ENCODE measurements at regions not wholly inside any gene's neighbourhood (a gene's known extent, or its start where the extent isn't known, plus 50 kb on each side); places are given as distances from the start of the nearest gene placed in this dataset.

GRCh38 chr3:31248563-31248992 lies 284.1 kb upstream of the STT3B start:
- TF ChIP-seq CTCF (IDR thresholded peaks at IDR 0.05): no peak
- TF ChIP-seq POLR2A (IDR thresholded peaks at IDR 0.05): no peak
- Histone ChIP-seq H3K27ac (no peak overlapping the region), H3K4me1 (peaks cover 0 to 17% (median 0%) of the 10 kb centered on the region in 3 donors), H3K4me3 (no peak overlapping the region), H3K36me3 (no peaks in the 10 kb centered on the region), H3K27me3 (no peaks in the 10 kb centered on the region), H3K9me3 (no peaks in the 10 kb centered on the region)
- intact Hi-C loops (cut with DNase I): no loop called here
- DNase-seq: no peak
- WGBS, 2 donors: 66 to 75% methylated on average over 5 of the region's 6 CpGs

GRCh38 chr3:31249545-31249944 lies 283.2 kb upstream of the STT3B start:
- H3K4me3 ChIP-seq: no peak overlapping the region
- no peak overlapping the region for H3K27ac ChIP-seq
- no peaks in the 10 kb centered on the region for H3K36me3 ChIP-seq
- peaks cover 0 to 19% (median 0%) of the 10 kb centered on the region in 3 donors for H3K4me1 ChIP-seq
- H3K27me3 ChIP-seq: no peaks in the 10 kb centered on the region
- intact Hi-C loops (cut with DNase I): no loop called here
- TF ChIP-seq POLR2A (IDR thresholded peaks at IDR 0.05) (no peak), CTCF (IDR thresholded peaks at IDR 0.05) (no peak)
- no peaks in the 10 kb centered on the region for H3K9me3 ChIP-seq
- no peak for DNase-seq

- H3K4me1 ChIP-seq: peaks cover 0 to 26% (median 2%) of the 10 kb centered on the region in 3 donors
- no peaks in the 10 kb centered on the region for H3K36me3 ChIP-seq
- no peak for TF ChIP-seq CTCF (IDR thresholded peaks at IDR 0.05)
- TF ChIP-seq POLR2A (IDR thresholded peaks at IDR 0.05): no peak
- 65 to 91% methylated on average over 1 of the region's 1 CpG for WGBS, 2 donors
- no peak overlapping the region for H3K4me3 ChIP-seq
- H3K9me3 ChIP-seq: no peaks in the 10 kb centered on the region
- no peaks in the 10 kb centered on the region for H3K27me3 ChIP-seq
- intact Hi-C loops (cut with DNase I): no loop called here
- DNase-seq: no peak
- H3K27ac ChIP-seq: no peak overlapping the region
These were observed 282.5 kb upstream of the STT3B start for GRCh38 chr3:31250116-31250777.

GRCh38 chr3:31251083-31251482 lies 281.6 kb upstream of the STT3B start:
- intact Hi-C loops (cut with DNase I): no loop called here
- no peak for DNase-seq
- Histone ChIP-seq H3K36me3 (no peaks in the 10 kb centered on the region), H3K9me3 (no peaks in the 10 kb centered on the region), H3K27ac (no peak overlapping the region), H3K4me3 (no peak overlapping the region), H3K27me3 (no peaks in the 10 kb centered on the region), H3K4me1 (peaks cover 0 to 30% (median 6%) of the 10 kb centered on the region in 3 donors)
- 85 to 91% methylated on average over 3 of the region's 3 CpGs for WGBS, 2 donors
- no peak for TF ChIP-seq CTCF (IDR thresholded peaks at IDR 0.05)
- no peak for TF ChIP-seq POLR2A (IDR thresholded peaks at IDR 0.05)

DNA sequence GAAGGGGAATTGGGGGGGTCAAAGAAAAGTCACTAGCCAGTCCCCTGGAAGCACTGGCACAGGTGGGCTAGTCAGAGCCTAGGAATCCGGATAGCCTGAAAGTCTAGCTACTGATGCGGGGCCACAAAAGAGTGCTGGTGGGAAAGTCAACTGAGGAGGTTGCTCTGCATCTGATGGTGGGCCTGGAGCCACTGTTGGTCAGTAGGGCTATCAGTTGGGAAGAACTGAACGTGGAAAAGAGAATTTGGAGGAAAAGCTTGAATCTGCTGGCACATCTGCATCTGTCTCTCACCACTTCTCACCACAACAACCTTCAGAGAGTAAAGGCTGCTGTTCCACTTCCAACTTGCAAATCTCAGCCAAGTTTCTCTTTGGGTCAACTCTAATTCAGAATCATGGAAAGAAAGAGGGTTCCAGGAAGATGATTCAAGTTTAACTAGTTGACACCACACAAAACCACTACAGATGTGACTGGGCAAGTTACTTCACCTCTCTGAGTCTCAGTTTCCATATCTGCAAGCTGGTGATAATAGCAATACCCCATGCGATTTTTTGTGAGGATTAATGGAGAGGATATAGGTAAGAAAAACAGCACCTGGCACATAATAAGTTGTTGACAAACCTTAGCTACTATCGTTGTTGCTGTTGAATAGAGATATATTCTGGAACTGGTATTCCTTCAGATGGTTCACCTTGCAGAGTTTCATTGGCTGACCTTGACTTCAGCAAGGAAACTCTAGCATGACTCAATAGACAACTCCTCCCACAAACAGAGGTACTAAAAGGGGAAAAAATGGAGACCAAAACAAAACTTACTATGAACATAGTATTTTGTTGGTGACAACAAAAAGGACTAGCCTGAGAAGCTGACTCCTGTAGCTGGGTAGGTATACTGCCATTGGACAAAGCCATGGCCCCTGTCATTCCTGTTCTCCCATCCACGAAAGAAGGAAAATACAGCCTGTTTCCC lies 280.2 kb upstream of the STT3B start:
- H3K4me3 ChIP-seq: no peak overlapping the region
- DNase-seq: no peak
- H3K36me3 ChIP-seq: no peaks in the 10 kb centered on the region
- no peaks in the 10 kb centered on the region for H3K27me3 ChIP-seq
- no peak overlapping the region for H3K27ac ChIP-seq
- WGBS, 2 donors: 64 to 68% methylated on average over 6 of the region's 6 CpGs
- intact Hi-C loops (cut with DNase I): no loop called here
- H3K4me1 ChIP-seq: peaks cover 0 to 30% (median 6%) of the 10 kb centered on the region in 3 donors
- no peaks in the 10 kb centered on the region for H3K9me3 ChIP-seq
- TF ChIP-seq POLR2A (IDR thresholded peaks at IDR 0.05) (no peak), CTCF (IDR thresholded peaks at IDR 0.05) (no peak)

Measured in esophagus squamous epithelium (tissue), 5 donors.